GM23338 (cell line): ENCODE measurements at regions not wholly inside any gene's neighbourhood (a gene's known extent, or its start where the extent isn't known, plus 50 kb on each side); places are given as distances from the start of the nearest gene placed in this dataset.

Experiments
- ATAC-seq: fragments of 200-7000 bp; cut with Tn5 transposase; 3 replicates; pipeline ENCODE4 v1.9.1; 2020
- DNase-seq: peaks from one replicate; pipeline ENCODE4 v3.0.0-alpha.2; 2015; ENCODE audit warnings: low spot score
- H2AFZ ChIP-seq: fragments of 200-600 bp; sonication (generic); 2 replicates; pipeline ENCODE4 v1.8.0; 2016; ENCODE audit warnings: antibody characterized with exemption, mild to moderate bottlenecking, moderate library complexity
- H3F3A ChIP-seq: fragments of 200-600 bp; sonication (generic); replicated peaks from 2 replicates; pipeline ENCODE4 v1.8.0; 2017; ENCODE audit warnings: antibody characterized with exemption, mixed run types, low read depth
- H3K27ac ChIP-seq: fragments of 200-600 bp; sonication (generic); 2 replicates; pipeline ENCODE4 v1.6.1; 2016; ENCODE audit warnings: low read depth
- H3K27me3 ChIP-seq: fragments of 200-600 bp; sonication (generic); 2 replicates; pipeline ENCODE4 v1.8.0; 2016; ENCODE audit warnings: mild to moderate bottlenecking, mixed run types, moderate library complexity; ENCODE audit not compliant: insufficient read depth
- H3K36me3 ChIP-seq: fragments of 200-600 bp; sonication (generic); 2 replicates; pipeline ENCODE4 v1.8.0; 2016; ENCODE audit warnings: mild to moderate bottlenecking; ENCODE audit not compliant: insufficient read depth
- H3K4me1 ChIP-seq: fragments of 200-600 bp; sonication (generic); 2 replicates; pipeline ENCODE4 v1.8.0; 2016; ENCODE audit warnings: mild to moderate bottlenecking, moderate library complexity; ENCODE audit not compliant: insufficient read depth
- H3K4me2 ChIP-seq: fragments of 200-600 bp; sonication (generic); 2 replicates; pipeline ENCODE4 v1.7.1; 2017; ENCODE audit warnings: mixed run types
- H3K4me3 ChIP-seq: fragments of 200-600 bp; sonication (generic); 2 replicates; pipeline ENCODE4 v1.6.1; 2016; ENCODE audit warnings: mixed run types
- H3K79me2 ChIP-seq: fragments of 200-600 bp; sonication (generic); replicated peaks from 2 replicates; pipeline ENCODE4 v1.8.0; 2017; ENCODE audit warnings: mild to moderate bottlenecking; ENCODE audit not compliant: insufficient read depth
- H3K9me2 ChIP-seq: fragments of 200-600 bp; sonication (generic); 2 replicates; pipeline ENCODE4 v1.8.0; 2017; ENCODE audit not compliant: insufficient read depth
- H4K20me1 ChIP-seq: fragments of 200-600 bp; sonication (generic); replicated peaks from 2 replicates; pipeline ENCODE4 v1.8.0; 2017; ENCODE audit warnings: mild to moderate bottlenecking; ENCODE audit not compliant: insufficient read depth
- H3K27ac Mint-ChIP-seq: 2 replicates; pipeline ENCODE4 v1.8.0; 2020; ENCODE audit warnings: inconsistent platforms, mild to moderate bottlenecking, moderate library complexity, mixed read lengths
- H3K27me3 Mint-ChIP-seq: 3 replicates; pipeline ENCODE4 v1.8.0; 2022; ENCODE audit warnings: low read depth, mild to moderate bottlenecking, moderate library complexity, mixed read lengths, inconsistent platforms; ENCODE audit not compliant: insufficient read depth, poor library complexity
- H3K36me3 Mint-ChIP-seq: 3 replicates; pipeline ENCODE4 v1.8.0; 2021; ENCODE audit warnings: low read depth, mild to moderate bottlenecking, inconsistent platforms, moderate library complexity, mixed read lengths
- H3K4me1 Mint-ChIP-seq: 3 replicates; pipeline ENCODE4 v1.8.0; 2020; ENCODE audit warnings: mild to moderate bottlenecking, inconsistent platforms, mixed read lengths
- H3K4me3 Mint-ChIP-seq: 3 replicates; pipeline ENCODE4 v1.8.0; 2021; ENCODE audit warnings: moderate library complexity, mild to moderate bottlenecking, inconsistent platforms, mixed read lengths
- H3K9me3 Mint-ChIP-seq: 3 replicates; pipeline ENCODE4 v1.8.0; 2020; ENCODE audit warnings: moderate library complexity, mild to moderate bottlenecking, inconsistent platforms, mixed read lengths
- CREB1 ChIP-seq: fragments of 250-450 bp; sonication (Bioruptor Pico); IDR thresholded peaks from 2 replicates; pipeline ENCODE4 v1.5.0; 2020; ENCODE audit warnings: low read depth, mild to moderate bottlenecking, moderate library complexity
- ETS1 ChIP-seq: IDR thresholded peaks from 2 replicates; pipeline ENCODE4 v1.6.1; 2016; ENCODE audit warnings: antibody characterized with exemption
- EZH2 ChIP-seq: fragments of 200-600 bp; sonication (generic); IDR thresholded peaks from one replicate; pipeline ENCODE4 v1.8.0; 2017; ENCODE audit warnings: antibody characterized with exemption, mild to moderate bottlenecking, low read depth; ENCODE audit not compliant: unreplicated experiment
- EZH2phosphoT487 ChIP-seq: fragments of 200-600 bp; sonication (generic); IDR thresholded peaks from one replicate; pipeline ENCODE4 v1.8.1; 2018; ENCODE audit warnings: antibody characterized with exemption; ENCODE audit not compliant: unreplicated experiment
- JUNB ChIP-seq: IDR thresholded peaks from one replicate; pipeline ENCODE4 v1.6.1; 2016; ENCODE audit warnings: antibody characterized with exemption; ENCODE audit not compliant: unreplicated experiment
- NANOG ChIP-seq: IDR thresholded peaks from 2 replicates; pipeline ENCODE4 v1.6.1; 2016; ENCODE audit warnings: antibody characterized with exemption, borderline replicate concordance
- POLR2AphosphoS5 ChIP-seq: IDR thresholded peaks from 2 replicates; pipeline ENCODE4 v1.6.1; 2016; ENCODE audit warnings: antibody characterized with exemption, low read depth
- REST ChIP-seq: IDR thresholded peaks from one replicate; pipeline ENCODE4 v1.6.1; 2018; ENCODE audit warnings: antibody characterized with exemption; ENCODE audit not compliant: unreplicated experiment
- STAT1 ChIP-seq: IDR thresholded peaks from one replicate; pipeline ENCODE4 v1.6.1; 2016; ENCODE audit warnings: antibody characterized with exemption; ENCODE audit not compliant: unreplicated experiment
- ZNF114 ChIP-seq: fragments of 250-450 bp; sonication (Bioruptor Pico); IDR thresholded peaks from 2 replicates; pipeline ENCODE4 v1.5.0; 2020; ENCODE audit warnings: mild to moderate bottlenecking, moderate library complexity
- ZNF331 ChIP-seq: fragments of 250-450 bp; sonication (Bioruptor Pico); IDR thresholded peaks from 2 replicates; pipeline ENCODE4 v1.5.0; 2020; ENCODE audit warnings: low read depth, mild to moderate bottlenecking, moderate library complexity

- Histone ChIP-seq H3K4me3 (no peak overlapping the region), H4K20me1 (no peaks in the 10 kb centered on the region), H3K79me2 (no peaks in the 10 kb centered on the region), H2AFZ (no peak overlapping the region), H3K9me2 (no peaks in the 10 kb centered on the region), H3K4me2 (no peak overlapping the region), H3K27ac (no peak overlapping the region), H3K4me1 (no peaks in the 10 kb centered on the region), H3F3A (no peaks in the 10 kb centered on the region), H3K27me3 (no peaks in the 10 kb centered on the region), H3K36me3 (no peaks in the 10 kb centered on the region)
- Mint-ChIP-seq H3K9me3 (no peaks in the 10 kb centered on the region), H3K36me3 (no peaks in the 10 kb centered on the region), H3K4me1 (no peaks in the 10 kb centered on the region), H3K4me3 (no peak overlapping the region), H3K27me3 (no peaks in the 10 kb centered on the region), H3K27ac (no peak overlapping the region)
- DNase-seq: no peak
- ATAC-seq: no peak
- TF ChIP-seq ZNF114: no peak
- TF ChIP-seq ZNF331 (CRISPR knock-in tag): no peak
- TF ChIP-seq EZH2: no peak
- no peak for TF ChIP-seq JUNB
- TF ChIP-seq STAT1: no peak
- no peak for TF ChIP-seq CREB1 (CRISPR knock-in tag)
- no peak for TF ChIP-seq POLR2AphosphoS5
- TF ChIP-seq EZH2phosphoT487: no peak
Measured at GRCh38 chr2:65856423-65856822, 424.0 kb upstream of the SPRED2 start.

- TF ChIP-seq JUNB (no peak), ZNF114 (no peak), NANOG (no peak), ZNF331 (CRISPR knock-in tag) (no peak), ETS1 (no peak), REST (no peak), EZH2phosphoT487 (no peak)
- Histone ChIP-seq H3K4me3 (no peak overlapping the region), H3K4me1 (no peaks in the 10 kb centered on the region), H3F3A (no peaks in the 10 kb centered on the region), H3K9me2 (0 out of 2 replicates have a peak, but pooled peaks cover 8% of the 10 kb centered on the region), H3K4me2 (no peak overlapping the region), H2AFZ (no peak overlapping the region), H4K20me1 (no peaks in the 10 kb centered on the region), H3K36me3 (no peaks in the 10 kb centered on the region), H3K27me3 (no peaks in the 10 kb centered on the region), H3K79me2 (no peaks in the 10 kb centered on the region), H3K27ac (no peak overlapping the region)
- Mint-ChIP-seq H3K27ac (no peak overlapping the region), H3K4me3 (no peak overlapping the region), H3K36me3 (no peaks in the 10 kb centered on the region), H3K4me1 (no peaks in the 10 kb centered on the region), H3K27me3 (peaks cover 2% of the 10 kb centered on the region), H3K9me3 (no peaks in the 10 kb centered on the region)
- no peak for ATAC-seq
- no peak for DNase-seq
Measured at GRCh38 chr2:65850695-65851094, 418.3 kb upstream of the SPRED2 start.
